Fibroblast of the aortic adventitia (primary cell): ENCODE measurements at regions not wholly inside any gene's neighbourhood (a gene's known extent, or its start where the extent isn't known, plus 50 kb on each side); places are given as distances from the start of the nearest gene placed in this dataset.
A peak's percentile ranks its signal among the peaks of the same experiment; 100 is the strongest.

Experiments
- DNase-seq: peaks from one replicate; pipeline ENCODE4 v3.0.0-alpha.2; 2010; ENCODE audit warnings: low read depth
- H3K4me3 ChIP-seq: 2 replicates; pipeline ENCODE4 v1.5.1; 2011; ENCODE audit warnings: low read depth, mild to moderate bottlenecking, control low read depth, low read length, moderate library complexity
- TF ChIP-seq, protein P1 (sequence below): IDR thresholded peaks from 2 replicates; pipeline ENCODE4 v1.5.1; 2011; ENCODE audit warnings: mild to moderate bottlenecking, low read length, control low read depth, inconsistent platforms; ENCODE audit not compliant: insufficient read depth

DNA sequence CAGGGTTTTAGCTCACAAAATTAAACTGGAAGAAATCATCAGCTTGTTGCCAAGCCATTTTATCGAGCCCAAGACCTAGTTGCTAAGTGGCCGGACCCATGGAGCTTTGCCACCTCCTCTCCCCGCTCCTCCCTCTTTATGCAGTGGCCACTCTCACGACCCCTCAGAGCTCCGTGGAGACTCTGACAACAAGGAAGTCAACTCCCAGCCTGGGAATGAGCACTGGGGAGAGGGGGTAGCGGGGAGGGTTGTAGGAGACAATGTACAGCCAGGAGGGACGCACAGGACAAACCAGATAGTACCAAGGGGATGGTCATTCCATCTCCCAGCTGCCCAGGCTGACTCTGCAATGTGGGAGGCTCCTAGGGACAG, 250.9 kb downstream of the SIPA1L2 start:
- no peak overlapping the region for H3K4me3 ChIP-seq
- TF ChIP-seq, protein P1, sequence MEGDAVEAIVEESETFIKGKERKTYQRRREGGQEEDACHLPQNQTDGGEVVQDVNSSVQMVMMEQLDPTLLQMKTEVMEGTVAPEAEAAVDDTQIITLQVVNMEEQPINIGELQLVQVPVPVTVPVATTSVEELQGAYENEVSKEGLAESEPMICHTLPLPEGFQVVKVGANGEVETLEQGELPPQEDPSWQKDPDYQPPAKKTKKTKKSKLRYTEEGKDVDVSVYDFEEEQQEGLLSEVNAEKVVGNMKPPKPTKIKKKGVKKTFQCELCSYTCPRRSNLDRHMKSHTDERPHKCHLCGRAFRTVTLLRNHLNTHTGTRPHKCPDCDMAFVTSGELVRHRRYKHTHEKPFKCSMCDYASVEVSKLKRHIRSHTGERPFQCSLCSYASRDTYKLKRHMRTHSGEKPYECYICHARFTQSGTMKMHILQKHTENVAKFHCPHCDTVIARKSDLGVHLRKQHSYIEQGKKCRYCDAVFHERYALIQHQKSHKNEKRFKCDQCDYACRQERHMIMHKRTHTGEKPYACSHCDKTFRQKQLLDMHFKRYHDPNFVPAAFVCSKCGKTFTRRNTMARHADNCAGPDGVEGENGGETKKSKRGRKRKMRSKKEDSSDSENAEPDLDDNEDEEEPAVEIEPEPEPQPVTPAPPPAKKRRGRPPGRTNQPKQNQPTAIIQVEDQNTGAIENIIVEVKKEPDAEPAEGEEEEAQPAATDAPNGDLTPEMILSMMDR, result no peak
- DNase-seq, result no peak

DNA sequence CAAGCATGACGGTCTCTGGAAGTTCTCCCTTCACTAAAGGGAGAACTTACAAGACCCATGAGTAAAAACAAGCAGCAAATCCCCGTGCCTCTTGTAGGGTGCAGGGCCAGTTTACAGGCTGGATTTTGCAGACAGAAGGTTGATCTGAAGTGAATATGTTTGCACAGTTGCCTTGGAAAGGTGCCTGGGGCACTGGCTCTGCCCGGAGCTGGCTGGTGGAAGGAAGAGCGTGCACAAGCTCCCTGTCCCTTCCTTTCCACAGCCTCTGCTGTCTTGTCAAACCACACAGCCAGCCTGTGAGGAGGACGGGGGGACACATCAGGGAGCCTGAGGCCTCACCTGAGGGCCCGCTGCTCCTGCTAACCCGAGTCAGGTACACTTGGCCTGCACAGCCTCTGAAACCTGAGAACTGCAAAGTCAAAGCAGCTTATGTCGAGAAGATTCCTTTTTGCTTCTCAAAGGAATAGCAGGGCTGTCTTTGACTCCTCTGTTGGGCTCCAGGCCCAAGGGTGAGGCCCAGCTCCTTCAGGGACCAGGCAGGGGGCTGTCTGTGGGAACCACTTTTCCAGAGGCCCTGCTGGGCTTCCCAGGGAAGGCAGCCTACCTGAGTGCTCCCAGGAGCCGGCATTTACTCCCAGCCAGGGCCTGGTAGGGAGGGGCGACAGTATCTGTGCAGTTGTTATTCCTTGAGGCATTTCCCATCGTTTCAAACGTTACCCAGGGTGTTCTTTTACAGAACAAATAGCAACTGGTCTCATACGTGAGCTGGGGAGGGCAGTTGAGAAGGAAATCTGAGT, 251.5 kb downstream of the SIPA1L2 start:
- no peak for DNase-seq
- H3K4me3 ChIP-seq, result no peak overlapping the region
- TF ChIP-seq, protein P1, result no peak

DNA sequence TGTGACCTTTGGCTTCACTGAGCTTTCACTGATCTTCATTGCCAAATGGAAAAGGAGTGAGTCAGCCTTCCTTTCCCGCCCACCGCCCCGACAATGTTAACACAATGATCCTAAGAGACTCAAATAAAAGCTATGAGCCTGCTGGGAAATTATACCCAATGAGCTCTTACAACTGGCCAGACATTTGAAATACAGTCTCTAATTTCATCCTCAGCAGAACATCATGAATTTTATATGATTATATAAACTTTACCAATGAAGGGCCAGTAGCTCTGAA, 252.5 kb downstream of the SIPA1L2 start:
- no peak overlapping the region for H3K4me3 ChIP-seq
- TF ChIP-seq, protein P1, result no peak
- DNase-seq, result peak; percentile 60

DNA sequence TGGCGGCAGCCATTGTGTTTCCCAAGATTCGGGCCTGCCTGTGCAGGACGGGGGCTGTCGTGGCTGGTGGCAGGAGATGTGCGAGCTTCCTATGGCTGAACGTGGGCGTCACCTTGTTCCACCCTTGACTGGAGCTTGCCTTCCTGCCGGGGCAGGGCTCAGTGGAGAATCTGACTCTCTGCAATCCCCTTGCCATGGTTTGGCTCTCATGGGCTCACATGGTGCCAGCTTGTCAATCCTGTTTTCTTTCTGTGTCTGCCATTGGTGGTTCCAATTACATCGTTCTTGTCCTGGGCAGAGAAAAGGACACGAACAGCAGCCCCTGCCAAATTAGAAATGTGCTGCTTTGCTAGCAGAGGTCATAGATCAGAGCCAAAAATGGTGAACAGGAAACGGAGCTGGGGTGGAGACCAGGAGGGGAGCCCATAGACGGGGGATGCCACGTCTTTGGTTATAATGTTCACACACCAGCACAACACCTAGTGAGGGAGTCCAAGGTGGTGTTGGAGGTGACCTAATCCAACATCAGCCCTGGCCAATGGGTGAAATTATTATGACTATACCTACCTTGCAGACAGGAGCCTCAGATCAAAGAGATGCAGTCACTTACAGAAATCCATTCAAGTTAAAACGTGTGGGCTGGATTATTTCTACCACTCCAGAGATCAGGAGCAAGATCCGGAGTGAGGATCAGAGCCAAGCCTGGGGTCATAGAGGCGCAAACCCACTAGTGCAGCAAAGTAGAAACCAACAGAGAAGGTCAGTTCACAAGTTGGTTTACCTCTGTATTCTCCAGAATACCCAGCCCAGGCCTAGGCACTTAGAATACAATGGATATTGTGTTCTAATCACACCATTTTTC, 253.1 kb downstream of the SIPA1L2 start:
- TF ChIP-seq, protein P1, result no peak
- no peak for DNase-seq
- H3K4me3 ChIP-seq, result no peak overlapping the region

DNA sequence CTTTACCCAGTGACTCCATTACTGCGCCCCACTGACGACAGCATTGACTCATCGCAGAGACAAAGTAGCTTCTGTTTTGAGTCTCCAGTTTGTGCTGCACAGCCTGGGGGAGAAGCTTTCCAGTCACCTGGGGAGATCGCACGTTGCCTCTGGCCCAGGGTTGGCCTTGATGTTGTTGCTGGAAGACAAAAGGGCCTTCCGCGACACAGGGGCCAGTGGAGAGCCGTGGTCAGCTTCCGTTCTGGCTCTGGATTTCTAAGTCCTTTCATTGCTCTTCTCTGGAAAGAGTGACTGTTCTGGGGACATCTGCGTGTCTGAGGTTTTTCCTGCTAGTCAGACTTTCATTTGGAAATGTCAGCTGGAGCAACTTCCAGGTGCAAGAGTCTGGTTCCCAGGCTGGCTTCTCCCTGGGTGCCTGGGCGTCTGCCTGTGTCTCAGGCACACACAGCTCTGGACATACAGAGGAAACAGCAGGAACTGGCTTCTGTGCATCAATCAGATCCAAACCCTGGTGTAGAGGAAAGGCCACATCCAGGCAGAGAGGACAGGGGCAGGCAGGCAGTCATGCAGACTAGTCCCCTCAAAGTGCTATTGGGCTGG, 257.0 kb downstream of the SIPA1L2 start:
- H3K4me3 ChIP-seq, result no peak overlapping the region
- TF ChIP-seq, protein P1, result no peak
- DNase-seq, result no peak

DNA sequence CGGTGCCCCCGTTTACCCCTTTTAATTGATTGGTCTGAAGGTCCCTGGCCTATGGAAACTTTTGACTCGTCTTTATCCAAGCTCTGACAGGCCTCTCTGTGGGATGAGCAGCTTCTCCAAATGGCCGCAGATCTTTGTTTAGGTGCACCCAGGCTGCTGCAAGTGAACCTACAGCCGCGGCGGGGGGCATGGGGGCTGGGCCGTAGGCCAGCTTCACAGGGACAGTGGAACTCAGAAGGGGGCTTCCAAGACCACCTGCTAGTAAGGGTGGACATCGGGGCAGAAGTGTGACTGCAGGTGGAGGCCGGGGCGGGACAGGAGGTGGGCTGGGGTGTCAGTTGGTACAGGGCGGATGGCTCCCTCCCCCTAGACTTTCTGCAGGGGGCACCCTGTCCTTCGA, 257.5 kb downstream of the SIPA1L2 start:
- DNase-seq, result no peak
- TF ChIP-seq, protein P1, result no peak
- no peak overlapping the region for H3K4me3 ChIP-seq
